ENCODE measurements at regions not wholly inside any gene's neighbourhood (a gene's known extent, or its start where the extent isn't known, plus 50 kb on each side); places are given as distances from the start of the nearest gene placed in this dataset.

- TF ChIP-seq ZZZ3 (IDR thresholded peaks at IDR 0.05; ENCODE audit: control insufficient read depth, insufficient read length, low read depth) (no peak), NRF1 (conservative IDR thresholded peaks at IDR 0.05; ENCODE audit: low read depth, low read length) (no peak), POLR2A (IDR thresholded peaks at IDR 0.05; ENCODE audit: low read depth, low read length) (no peak), USF1 (IDR thresholded peaks at IDR 0.05; ENCODE audit: borderline replicate concordance, extremely low read length, insufficient read depth, low read depth, low read length) (no peak), CTCF (IDR thresholded peaks at IDR 0.05 in 2 of 3, conservative IDR thresholded peaks at IDR 0.05 in 1 of 3; ENCODE audit: control insufficient read depth in 2 of 3, extremely low read depth in 1 of 3, insufficient read depth in 1 of 3, low read depth in 3 of 3, low read length in 3 of 3) (no peak), HDGF (IDR thresholded peaks at IDR 0.05) (no peak), BHLHE40 (IDR thresholded peaks at IDR 0.05; ENCODE audit: borderline replicate concordance in 1 of 2, low read depth in 2 of 2, low read length in 1 of 2) (no peak), CREB1 (IDR thresholded peaks at IDR 0.05; ENCODE audit: low read depth) (no peak), NR2C2 (IDR thresholded peaks at IDR 0.05; ENCODE audit: borderline replicate concordance, control insufficient read depth, insufficient read length, low read depth) (no peak), KDM1A (IDR thresholded peaks at IDR 0.05; ENCODE audit: borderline replicate concordance) (no peak)
These were observed 386.5 kb downstream of the PCDH17 start for GRCh38 chr13:58018020-58018419.
